Mucosa of descending colon (tissue), 3 donors: ENCODE measurements at regions not wholly inside any gene's neighbourhood (a gene's known extent, or its start where the extent isn't known, plus 50 kb on each side); places are given as distances from the start of the nearest gene placed in this dataset.

ENCODE experiments used
- ATAC-seq: fragments of 200-7000 bp; cut with Tn5 transposase; one replicate; pipeline ENCODE4 v1.9.1; 2020; ENCODE audit warnings: mild to moderate bottlenecking, moderate library complexity
- DNase-seq, 3 donors: peaks; one replicate each; pipeline ENCODE4 v3.0.0-alpha.2; 2020
- H3K36me3 ChIP-seq: fragments of 200-600 bp; one replicate; pipeline ENCODE4 v1.8.0; 2021; ENCODE audit warnings: low read depth, mild to moderate bottlenecking
- H3K4me1 ChIP-seq: fragments of 200-600 bp; one replicate; pipeline ENCODE4 v1.8.0; 2021; ENCODE audit warnings: low read depth, mild to moderate bottlenecking
- H3K4me3 ChIP-seq: fragments of 200-600 bp; one replicate; pipeline ENCODE4 v1.8.0; 2021; ENCODE audit warnings: mild to moderate bottlenecking
- H3K9me3 ChIP-seq: fragments of 200-600 bp; one replicate; pipeline ENCODE4 v1.8.0; 2021; ENCODE audit warnings: mild to moderate bottlenecking
- intact Hi-C, 2 donors: fragments of 100-400 bp; cut with DNase I in 1 of 2; cut with micrococcal nuclease in 1 of 2; formaldehyde crosslinking; loops; one replicate each; pipeline versions ENCODE4 v1.11.0 to v1.11.1; 2022; cut with DNase I, micrococcal nuclease
- TF ChIP-seq, protein P1 (sequence below): fragments of 200-600 bp; IDR thresholded peaks from one replicate; pipeline ENCODE4 v1.8.0; 2022; ENCODE audit warnings: antibody characterized with exemption, mild to moderate bottlenecking
- donor health status: DM: no; HTN: no; CAD: no; lungs with moderate emphysema.
- donor health status: DM: no; HTN: no; CAD: no.
- donor health status: DM: no; HTN: yes; CAD: no.

DNA sequence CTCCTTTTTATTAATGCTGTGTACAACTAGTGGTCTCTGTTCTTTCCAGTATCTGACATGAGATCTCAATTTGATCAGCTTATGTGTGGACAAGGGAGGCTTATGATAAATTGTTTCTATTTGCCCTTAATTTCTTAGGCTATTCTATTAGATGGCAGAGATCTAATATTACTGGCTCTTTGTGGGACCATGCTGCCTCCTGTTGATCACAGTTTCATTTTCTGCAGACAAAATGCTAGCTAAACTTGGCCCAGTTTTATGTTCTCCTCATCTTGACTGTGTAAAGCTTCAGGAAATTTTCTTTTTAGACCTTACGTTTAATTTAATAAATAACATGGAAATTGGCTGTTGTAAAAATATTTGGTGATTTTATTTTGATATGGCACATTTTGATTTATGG is 627.1 kb upstream of the AADAT start:
- TF ChIP-seq, protein P1, sequence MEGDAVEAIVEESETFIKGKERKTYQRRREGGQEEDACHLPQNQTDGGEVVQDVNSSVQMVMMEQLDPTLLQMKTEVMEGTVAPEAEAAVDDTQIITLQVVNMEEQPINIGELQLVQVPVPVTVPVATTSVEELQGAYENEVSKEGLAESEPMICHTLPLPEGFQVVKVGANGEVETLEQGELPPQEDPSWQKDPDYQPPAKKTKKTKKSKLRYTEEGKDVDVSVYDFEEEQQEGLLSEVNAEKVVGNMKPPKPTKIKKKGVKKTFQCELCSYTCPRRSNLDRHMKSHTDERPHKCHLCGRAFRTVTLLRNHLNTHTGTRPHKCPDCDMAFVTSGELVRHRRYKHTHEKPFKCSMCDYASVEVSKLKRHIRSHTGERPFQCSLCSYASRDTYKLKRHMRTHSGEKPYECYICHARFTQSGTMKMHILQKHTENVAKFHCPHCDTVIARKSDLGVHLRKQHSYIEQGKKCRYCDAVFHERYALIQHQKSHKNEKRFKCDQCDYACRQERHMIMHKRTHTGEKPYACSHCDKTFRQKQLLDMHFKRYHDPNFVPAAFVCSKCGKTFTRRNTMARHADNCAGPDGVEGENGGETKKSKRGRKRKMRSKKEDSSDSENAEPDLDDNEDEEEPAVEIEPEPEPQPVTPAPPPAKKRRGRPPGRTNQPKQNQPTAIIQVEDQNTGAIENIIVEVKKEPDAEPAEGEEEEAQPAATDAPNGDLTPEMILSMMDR, result no peak
- intact Hi-C loops, result no loop called here
- H3K4me3 ChIP-seq, result no peak overlapping the region
- no peaks in the 10 kb centered on the region for H3K36me3 ChIP-seq
- DNase-seq (no peak), ATAC-seq (no peak)
- H3K4me1 ChIP-seq, result no peaks in the 10 kb centered on the region
- no peaks in the 10 kb centered on the region for H3K9me3 ChIP-seq

- intact Hi-C loops, result no loop called here
- Histone ChIP-seq H3K4me3 (no peak overlapping the region), H3K36me3 (no peaks in the 10 kb centered on the region), H3K9me3 (no peaks in the 10 kb centered on the region), H3K4me1 (no peaks in the 10 kb centered on the region)
- DNase-seq (no peak), ATAC-seq (no peak)
- TF ChIP-seq, protein P1, result no peak
These were observed 616.2 kb upstream of the AADAT start for GRCh38 chr4:170705907-170706306.

DNA sequence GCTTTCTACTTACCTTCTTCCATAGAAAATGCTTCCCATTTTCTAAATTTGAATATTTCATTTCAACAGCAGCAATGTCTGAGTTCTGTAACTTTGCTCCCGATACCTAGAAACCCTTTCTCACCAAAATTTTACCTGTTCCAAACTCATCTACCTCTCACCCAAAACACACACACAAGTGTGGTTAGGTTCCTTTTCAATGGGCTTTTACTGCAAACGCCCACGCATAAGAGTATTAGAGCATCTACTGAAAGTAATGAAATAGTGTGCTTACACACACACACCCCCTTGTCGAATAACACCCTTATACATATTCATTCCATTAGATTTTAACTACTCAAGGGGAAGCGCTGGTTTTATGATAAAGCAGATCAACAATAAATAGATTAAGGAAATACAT is 610.3 kb upstream of the AADAT start:
- TF ChIP-seq, protein P1, result no peak

DNA sequence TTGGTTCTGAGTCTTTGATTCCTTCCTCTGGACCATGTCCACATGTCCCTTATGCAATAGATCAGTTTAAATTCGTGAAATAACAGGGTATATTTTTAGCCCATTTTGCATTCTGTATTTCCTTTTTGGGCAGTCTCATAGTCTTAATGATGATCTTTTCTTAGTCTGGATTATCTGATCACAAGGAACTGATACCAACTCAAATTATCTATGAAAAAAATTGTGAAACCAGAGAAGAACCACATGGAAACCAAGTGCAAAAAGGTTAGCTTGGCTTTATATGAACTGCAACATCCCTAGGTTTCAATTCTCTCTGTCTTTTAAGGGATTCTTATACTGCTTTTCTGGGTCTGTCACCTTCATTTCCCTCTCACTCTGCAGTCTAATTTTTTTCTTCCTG is 608.6 kb upstream of the AADAT start:
- no peaks in the 10 kb centered on the region for H3K4me1 ChIP-seq
- H3K9me3 ChIP-seq, result no peaks in the 10 kb centered on the region
- no peak overlapping the region for H3K4me3 ChIP-seq
- ATAC-seq (no peak), DNase-seq (no peak)
- H3K36me3 ChIP-seq, result no peaks in the 10 kb centered on the region
- TF ChIP-seq, protein P1, result no peak
- intact Hi-C loops, result no loop called here

More for the DNA sequence above, 610.3 kb upstream of the AADAT start:
- no peak for DNase-seq
- no peak overlapping the region for H3K4me3 ChIP-seq
- no peak for ATAC-seq
- H3K36me3 ChIP-seq, result no peaks in the 10 kb centered on the region
- intact Hi-C loops, result no loop called here
- H3K9me3 ChIP-seq, result no peaks in the 10 kb centered on the region
- no peaks in the 10 kb centered on the region for H3K4me1 ChIP-seq

DNA sequence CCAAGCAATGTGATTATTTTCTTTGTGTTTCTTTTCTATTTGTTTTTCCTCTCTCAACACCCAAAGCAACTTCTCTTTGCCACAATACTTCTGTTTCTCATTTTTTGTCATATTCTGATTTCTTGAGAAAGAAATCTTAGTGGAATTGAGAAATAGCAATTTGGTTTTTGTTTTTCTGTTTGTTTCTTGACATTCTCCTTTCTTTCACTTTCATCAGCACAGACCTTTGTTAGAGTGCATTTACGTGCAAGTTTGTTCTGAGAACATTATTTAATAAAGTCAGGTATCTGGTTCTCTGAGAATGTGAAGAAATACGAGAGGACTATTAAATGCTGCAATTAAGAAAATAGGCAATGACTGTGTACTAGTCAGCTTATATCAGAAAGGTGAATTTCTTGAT is 608.1 kb upstream of the AADAT start:
- TF ChIP-seq, protein P1, result no peak
- H3K36me3 ChIP-seq, result no peaks in the 10 kb centered on the region
- H3K4me1 ChIP-seq, result no peaks in the 10 kb centered on the region
- intact Hi-C loops, result no loop called here
- H3K4me3 ChIP-seq, result no peak overlapping the region
- ATAC-seq (no peak), DNase-seq (no peak)
- no peaks in the 10 kb centered on the region for H3K9me3 ChIP-seq

DNA sequence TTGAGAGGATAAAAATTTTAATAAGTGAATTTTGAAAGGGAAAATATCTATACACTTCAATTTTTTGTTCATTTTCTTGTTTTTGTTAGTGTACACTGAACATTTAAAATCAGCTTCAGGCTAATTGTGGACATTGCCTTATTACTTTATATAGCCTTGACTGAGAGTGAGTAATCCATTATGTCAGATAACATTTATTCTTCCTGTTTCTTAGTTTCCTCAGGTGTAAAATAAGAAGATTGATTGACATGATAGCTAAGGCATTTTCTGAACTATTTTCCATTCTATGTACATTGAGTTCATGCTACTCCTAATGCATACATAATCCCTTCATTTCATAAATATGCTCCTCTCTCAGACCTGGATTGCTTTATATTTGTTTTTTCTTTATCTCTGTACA is 607.3 kb upstream of the AADAT start:
- DNase-seq (no peak), ATAC-seq (no peak)
- Histone ChIP-seq H3K4me3 (no peak overlapping the region), H3K9me3 (no peaks in the 10 kb centered on the region), H3K4me1 (no peaks in the 10 kb centered on the region), H3K36me3 (no peaks in the 10 kb centered on the region)
- intact Hi-C loops, result no loop called here
- TF ChIP-seq, protein P1, result no peak
